Gastroesophageal sphincter (tissue), 3 donors: ENCODE measurements at regions not wholly inside any gene's neighbourhood (a gene's known extent, or its start where the extent isn't known, plus 50 kb on each side); places are given as distances from the start of the nearest gene placed in this dataset.

Experiments used
- EP300 ChIP-seq: sonication (generic); formaldehyde crosslinking; IDR thresholded peaks from one replicate; pipeline ENCODE4 v1.6.1; 2017; ENCODE audit warnings: antibody characterized with exemption, mild to moderate bottlenecking
- POLR2A ChIP-seq, 2 donors: fragments of 450-650 bp; IDR thresholded peaks; one replicate each; pipeline ENCODE4 v1.6.1; 2017; ENCODE audit warnings: antibody characterized with exemption in 2 of 2, mild to moderate bottlenecking in 2 of 2, moderate library complexity in 1 of 2
- POLR2AphosphoS5 ChIP-seq: sonication (generic); formaldehyde crosslinking; IDR thresholded peaks from one replicate; pipeline ENCODE4 v1.6.1; 2017; ENCODE audit warnings: antibody characterized with exemption
- TF ChIP-seq, protein P1 (sequence below), 4 experiments: fragments of 200-600 bp in 2 of 4; fragments of 450-650 bp in 2 of 4; sonication (generic) in 1 of 4; IDR thresholded peaks; one replicate each; pipeline ENCODE4 v1.5.1; 2017 to 2019; ENCODE audit warnings: antibody characterized with exemption in 4 of 4, mild to moderate bottlenecking in 2 of 4, moderate library complexity in 2 of 4

DNA sequence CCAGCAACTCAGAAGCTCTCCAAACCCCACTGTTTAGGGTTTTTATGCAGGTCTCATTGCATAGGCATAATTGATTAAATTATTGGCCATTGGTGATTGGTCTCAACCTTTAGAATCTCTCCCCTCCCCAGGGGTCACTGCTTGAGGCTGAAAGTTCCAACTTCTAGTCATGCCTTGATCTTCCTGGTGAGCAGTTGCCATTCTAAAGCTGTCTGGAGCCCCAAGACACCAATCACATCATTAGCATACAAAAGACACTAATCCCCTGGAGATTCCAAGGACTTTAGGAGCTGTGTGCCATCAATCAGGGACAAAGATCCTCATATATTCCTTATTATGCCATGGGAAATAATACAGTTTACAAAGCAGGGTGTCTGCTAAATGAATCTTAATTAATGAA, 863.4 kb upstream of the KLHL29 start:
- TF ChIP-seq POLR2AphosphoS5 (no peak), POLR2A (IDR thresholded peaks at IDR 0.05) (no peak), EP300 (no peak)
- TF ChIP-seq, protein P1, sequence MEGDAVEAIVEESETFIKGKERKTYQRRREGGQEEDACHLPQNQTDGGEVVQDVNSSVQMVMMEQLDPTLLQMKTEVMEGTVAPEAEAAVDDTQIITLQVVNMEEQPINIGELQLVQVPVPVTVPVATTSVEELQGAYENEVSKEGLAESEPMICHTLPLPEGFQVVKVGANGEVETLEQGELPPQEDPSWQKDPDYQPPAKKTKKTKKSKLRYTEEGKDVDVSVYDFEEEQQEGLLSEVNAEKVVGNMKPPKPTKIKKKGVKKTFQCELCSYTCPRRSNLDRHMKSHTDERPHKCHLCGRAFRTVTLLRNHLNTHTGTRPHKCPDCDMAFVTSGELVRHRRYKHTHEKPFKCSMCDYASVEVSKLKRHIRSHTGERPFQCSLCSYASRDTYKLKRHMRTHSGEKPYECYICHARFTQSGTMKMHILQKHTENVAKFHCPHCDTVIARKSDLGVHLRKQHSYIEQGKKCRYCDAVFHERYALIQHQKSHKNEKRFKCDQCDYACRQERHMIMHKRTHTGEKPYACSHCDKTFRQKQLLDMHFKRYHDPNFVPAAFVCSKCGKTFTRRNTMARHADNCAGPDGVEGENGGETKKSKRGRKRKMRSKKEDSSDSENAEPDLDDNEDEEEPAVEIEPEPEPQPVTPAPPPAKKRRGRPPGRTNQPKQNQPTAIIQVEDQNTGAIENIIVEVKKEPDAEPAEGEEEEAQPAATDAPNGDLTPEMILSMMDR (IDR thresholded peaks at IDR 0.05), result no peak
